Activated CD8-positive, alpha-beta memory T cell treated with anti-CD3 and anti-CD28 coated beads, Interleukin-2, amount 50 U/mL, for 1 hour (primary cell): ENCODE measurements at regions not wholly inside any gene's neighbourhood (a gene's known extent, or its start where the extent isn't known, plus 50 kb on each side); places are given as distances from the start of the nearest gene placed in this dataset.

Experiments
- DNase-seq: peaks from one replicate; pipeline ENCODE4 v3.0.0-alpha.2; 2020; ENCODE audit errors: extremely low read depth

GRCh38 chr1:234698686-234699085, 88.7 kb upstream of the IRF2BP2 start:
- no peak for DNase-seq

DNA sequence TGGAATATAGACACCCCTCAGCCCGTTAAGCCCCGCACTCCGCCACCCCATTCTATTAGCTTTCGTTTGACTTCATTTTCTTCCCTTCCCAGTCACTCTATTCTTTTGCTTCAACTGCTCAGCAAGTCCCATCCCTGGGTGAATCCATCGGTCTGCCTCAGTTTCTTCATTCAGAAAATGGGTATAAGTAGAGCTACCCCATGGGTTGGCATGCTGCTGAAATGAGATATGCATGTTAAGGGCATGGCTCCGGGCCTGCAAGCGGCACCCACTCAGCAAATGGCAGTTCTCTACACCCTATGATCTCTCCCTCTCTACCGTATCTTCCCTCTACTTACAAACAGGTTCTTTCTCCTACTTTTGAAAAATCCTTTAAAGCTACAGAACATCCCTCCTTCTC, 87.8 kb upstream of the IRF2BP2 start:
- DNase-seq, result no peak

DNA sequence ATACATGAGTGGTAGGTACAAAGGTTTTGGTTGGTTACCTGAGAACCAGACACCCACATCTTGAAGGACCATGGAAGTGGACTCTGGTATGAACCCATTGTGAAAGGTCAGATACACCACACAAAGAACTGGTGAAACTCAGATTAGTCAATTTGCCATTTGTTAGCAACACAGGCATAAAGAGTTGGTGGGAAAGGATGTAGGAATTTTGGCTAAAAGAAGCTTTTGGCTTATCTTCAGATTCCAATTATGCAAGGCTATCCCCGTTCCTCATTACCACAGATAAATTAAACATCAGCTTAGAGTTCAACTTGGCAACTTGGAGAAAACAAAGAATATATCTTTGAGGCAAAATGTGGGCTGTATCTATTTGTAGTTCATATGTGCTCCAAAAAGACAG, 87.0 kb upstream of the IRF2BP2 start:
- no peak for DNase-seq

DNA sequence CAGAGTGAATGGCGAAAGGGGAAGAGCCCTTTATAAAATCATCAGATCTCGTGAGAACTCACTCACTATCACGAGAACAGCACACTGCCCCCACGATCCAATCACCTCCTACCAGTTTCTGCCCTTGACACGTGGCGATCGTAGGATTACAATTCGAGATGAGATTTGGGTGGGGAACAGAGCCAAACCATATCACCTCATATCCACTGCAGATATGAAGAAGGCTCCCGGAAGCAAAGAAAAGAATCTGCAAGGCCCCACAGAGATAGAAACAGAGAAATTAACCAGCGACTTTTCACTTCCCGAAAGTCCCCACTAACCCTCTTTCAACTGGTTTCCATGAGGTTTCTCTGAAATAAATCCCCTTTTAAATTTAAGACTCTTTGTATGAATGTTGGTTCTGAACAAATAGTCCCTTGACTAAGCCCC, 86.2 kb upstream of the IRF2BP2 start:
- DNase-seq, result no peak

DNA sequence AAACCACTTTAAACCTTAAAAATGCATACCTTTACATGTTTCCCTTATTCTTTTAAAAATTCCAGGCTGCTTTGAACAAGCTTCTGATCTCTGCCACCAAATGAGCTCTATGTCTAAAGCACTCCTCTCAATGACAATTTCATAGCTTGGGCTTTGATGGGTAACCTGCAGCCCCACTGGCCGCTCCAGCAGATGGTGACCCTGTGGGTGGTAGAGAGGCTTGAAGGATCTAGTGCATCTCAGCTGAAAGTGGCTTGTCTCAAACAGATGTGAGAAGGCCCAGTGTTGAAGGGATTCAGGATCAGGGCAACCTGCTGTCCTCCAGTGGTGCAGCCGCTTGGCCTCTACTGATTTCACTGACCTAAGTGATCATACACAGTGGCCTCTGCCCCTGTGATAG, 84.7 kb upstream of the IRF2BP2 start:
- no peak for DNase-seq

GRCh38 chr1:234692966-234693580, 83.1 kb upstream of the IRF2BP2 start:
- DNase-seq, result no peak

GRCh38 chr1:234691567-234691966, 81.6 kb upstream of the IRF2BP2 start:
- no peak for DNase-seq

DNA sequence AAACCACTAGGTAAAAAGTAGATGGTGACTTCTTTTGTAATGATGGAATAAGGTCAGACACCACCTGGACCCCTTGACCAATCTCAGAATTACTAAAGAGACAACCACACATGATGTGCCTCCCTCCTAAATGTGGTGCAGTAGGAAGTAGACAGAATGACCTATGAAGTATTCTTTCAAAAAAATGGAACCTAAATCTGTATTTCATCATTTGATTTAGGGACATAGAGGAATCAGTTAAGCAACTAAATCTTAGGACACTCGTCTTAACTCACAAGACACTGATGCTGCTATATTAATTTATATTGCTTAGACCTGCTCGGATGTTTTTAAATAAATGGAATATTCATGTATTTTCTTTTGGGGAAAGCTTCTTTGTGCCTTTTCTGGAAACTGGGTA, 80.9 kb upstream of the IRF2BP2 start:
- DNase-seq, result no peak

- DNase-seq, result no peak
Observed at GRCh38 chr1:234689236-234689635, 79.3 kb upstream of the IRF2BP2 start.

DNA sequence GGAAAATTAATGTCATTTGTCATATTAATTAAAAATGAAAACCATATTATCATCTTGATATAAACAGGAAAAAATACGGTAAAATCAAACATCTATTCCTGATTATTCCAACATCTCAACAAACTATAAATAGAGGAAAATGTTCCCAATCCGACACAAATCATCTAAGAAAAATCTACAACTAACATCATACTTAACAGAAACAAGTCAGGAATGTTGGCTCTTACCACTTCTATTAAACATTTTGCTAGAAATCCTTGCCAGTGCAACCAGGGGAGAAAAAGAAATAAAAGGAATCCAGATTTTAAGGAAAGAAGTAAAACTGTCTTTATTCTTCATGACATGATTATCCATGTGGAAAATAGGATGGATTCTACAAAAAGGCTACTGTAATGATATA, 77.0 kb upstream of the IRF2BP2 start:
- DNase-seq, result no peak

GRCh38 chr1:234686035-234686434, 76.1 kb upstream of the IRF2BP2 start:
- DNase-seq, result no peak

DNA sequence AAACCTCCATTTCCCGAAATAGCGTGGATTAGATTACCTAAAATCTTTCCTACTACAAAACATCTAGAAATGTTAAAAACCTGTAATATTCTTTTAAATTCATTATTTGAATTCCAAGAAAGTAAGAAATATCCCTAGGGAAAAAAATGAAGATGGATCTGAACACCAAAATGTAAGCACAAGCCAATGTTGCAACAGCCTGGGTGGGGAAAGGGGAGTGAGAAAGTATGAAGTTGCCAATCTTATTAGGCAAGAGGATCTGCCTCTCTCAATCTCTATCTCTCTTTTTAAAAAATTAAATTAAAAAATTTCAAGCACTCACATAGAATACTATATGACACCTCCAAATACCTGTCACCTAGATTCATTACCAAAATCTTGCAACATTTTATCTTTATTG, 74.9 kb upstream of the IRF2BP2 start:
- DNase-seq, result no peak

GRCh38 chr1:234683861-234684632, 74.1 kb upstream of the IRF2BP2 start:
- DNase-seq, result no peak

DNA sequence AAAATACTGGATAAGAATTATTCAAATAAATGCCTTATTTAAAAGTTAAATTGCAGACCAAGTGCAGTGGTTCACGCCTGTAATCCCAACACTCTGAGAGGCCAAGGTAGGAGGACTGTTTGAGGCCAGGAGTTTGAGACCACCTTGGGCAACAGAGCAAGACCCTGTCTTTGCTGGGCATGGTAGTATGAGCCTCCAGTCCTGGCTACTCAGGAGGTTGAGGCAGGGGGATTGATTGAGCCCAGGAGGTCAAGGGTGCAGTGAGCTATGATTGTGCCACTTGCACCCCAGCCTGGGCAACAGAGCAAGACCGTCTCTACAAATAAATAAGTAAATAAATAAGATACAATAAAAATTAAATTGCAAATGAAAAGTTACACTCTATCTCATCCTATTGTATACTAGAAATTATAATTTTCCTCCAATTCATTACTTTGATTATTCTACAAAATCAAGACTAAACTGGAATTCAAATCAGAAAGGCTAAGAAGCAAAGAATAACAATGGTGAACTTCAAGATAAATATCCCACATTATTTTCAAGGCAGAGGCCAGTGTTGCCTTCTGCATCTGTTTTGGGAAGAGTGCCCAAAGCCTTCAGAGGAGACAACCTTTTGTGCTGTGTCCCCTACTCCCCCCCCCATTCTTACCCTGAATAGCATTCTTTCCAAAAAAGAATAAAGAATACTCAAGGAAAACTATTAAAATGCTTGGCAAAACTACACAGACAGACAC, 73.3 kb upstream of the IRF2BP2 start:
- no peak for DNase-seq

DNA sequence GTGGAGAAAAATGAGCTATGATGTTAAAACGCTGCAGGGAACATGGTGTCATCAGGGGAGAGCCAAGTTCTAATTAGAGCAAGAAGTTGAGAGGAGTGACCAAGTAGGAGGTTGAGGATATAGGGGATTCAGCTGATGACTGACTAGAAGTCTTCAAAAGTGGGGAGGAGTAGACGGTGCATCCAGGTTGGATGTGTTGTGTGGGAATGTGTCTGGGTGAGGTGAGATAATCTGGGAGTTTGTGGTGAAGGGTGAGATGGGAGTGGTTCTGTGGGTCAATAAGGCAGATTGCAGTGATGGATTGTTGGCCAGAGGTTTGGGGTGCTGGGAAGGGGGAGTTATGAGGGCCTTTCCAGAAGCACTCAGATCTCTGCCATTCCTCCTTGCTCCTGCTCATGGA, 72.0 kb upstream of the IRF2BP2 start:
- no peak for DNase-seq

- DNase-seq, result no peak
Observed at GRCh38 chr1:234681065-234681464, 71.1 kb upstream of the IRF2BP2 start.

DNA sequence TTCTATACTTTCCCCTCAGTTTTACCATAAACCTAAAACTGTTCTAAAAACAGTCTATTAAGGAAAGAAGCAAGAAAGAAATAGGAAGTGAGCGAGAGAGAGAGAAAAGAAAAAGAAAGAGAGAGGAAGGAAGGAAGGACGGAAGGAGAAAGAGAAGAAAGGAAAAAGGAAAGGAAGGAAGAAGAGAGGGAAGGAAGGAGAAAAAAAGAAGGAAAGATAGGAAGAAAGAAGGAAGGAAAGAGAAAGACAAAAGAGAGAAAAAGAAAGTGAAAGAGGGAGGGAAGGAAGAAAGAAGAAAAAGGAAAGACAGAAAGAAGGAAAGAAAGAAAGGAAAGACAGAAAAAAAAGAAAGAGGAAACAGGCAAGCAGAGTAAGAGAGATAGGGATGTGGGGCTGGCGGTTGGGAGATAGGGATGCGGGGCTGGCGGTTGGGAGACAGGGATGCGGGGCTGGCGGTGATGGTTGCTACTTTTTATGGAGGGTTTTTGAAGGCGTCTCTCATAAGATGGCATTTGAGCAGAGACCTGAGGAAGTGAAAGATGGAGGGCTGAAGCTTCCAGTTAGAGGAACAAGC, 70.4 kb upstream of the IRF2BP2 start:
- no peak for DNase-seq

GRCh38 chr1:234676103-234676594, 66.2 kb upstream of the IRF2BP2 start:
- peak; percentile 20 for DNase-seq

GRCh38 chr1:234675572-234675971, 65.6 kb upstream of the IRF2BP2 start:
- no peak for DNase-seq

GRCh38 chr1:234675006-234675405, 65.0 kb upstream of the IRF2BP2 start:
- DNase-seq, result no peak

DNA sequence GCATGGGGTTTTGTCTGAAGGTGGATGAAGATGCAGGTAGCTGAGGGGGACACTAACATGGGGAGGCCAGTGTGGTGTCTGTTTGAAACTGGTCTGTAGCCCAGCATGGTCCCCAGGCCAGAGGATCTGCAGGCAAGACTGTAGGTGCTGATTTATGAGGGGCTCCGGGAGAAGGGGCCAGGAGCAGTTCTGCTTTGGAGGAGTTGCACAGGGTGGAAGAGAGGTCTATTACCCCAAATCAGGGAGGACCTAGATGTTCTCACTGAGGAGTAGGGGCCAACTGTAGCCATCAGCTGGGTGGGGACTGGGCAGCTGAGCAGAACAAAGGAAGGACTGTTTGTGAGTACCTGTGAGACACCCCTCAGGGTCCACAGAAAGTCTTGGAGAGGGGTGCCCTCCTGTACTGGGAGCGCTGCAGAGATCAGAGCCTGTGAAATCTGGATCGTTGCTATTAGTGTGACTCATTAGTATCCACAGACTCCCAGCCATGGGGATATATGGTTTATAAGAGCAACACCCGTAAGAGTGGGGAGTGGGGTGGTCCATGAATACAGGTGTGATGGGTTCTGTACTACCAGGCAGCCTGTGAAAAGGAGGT, 64.3 kb upstream of the IRF2BP2 start:
- DNase-seq, result no peak
